ENCODE measurements at regions not wholly inside any gene's neighbourhood (a gene's known extent, or its start where the extent isn't known, plus 50 kb on each side); places are given as distances from the start of the nearest gene placed in this dataset.

DNA sequence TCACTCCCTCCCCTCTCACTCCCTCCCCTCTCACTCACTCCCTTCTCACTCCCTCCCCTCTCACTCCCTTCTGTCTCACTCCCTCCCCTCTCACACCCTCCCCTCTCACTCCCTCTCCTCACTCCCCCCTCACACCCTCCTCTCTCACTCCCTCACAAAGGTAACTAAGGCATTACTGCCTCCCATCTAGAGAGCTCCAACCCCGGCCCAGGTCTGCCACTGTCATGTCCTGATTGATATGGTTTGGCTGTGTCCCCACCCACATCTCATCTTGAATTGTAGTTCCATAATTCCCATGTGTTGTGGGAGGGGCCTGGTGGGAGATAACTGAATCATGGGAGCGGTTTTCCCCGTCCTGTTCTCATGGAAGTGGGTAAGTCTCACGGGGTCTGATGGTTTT, 359.9 kb upstream of the MYT1L start:
- Mint-ChIP-seq H3K9me3 (ENCODE audit: unreplicated experiment) (peaks cover 15% of the 10 kb centered on the region), H3K4me3 (ENCODE audit: unreplicated experiment) (no peak overlapping the region), H3K27me3 (ENCODE audit: insufficient read depth, unreplicated experiment) (peaks cover 38% of the 10 kb centered on the region), H3K36me3 (ENCODE audit: insufficient read depth, unreplicated experiment) (no peaks in the 10 kb centered on the region), H3K27ac (ENCODE audit: low read depth, unreplicated experiment) (no peak overlapping the region), H3K4me1 (ENCODE audit: insufficient read depth, unreplicated experiment) (no peaks in the 10 kb centered on the region)
- ChIA-PET CTCF (interaction anchor here (0.8 kb wide), 1 partner anchor 8 kb away, joined by 3 read pairs; no protein-coding TSS in a partner anchor), POLR2A (no interaction called here)
- TF ChIP-seq, protein P1, sequence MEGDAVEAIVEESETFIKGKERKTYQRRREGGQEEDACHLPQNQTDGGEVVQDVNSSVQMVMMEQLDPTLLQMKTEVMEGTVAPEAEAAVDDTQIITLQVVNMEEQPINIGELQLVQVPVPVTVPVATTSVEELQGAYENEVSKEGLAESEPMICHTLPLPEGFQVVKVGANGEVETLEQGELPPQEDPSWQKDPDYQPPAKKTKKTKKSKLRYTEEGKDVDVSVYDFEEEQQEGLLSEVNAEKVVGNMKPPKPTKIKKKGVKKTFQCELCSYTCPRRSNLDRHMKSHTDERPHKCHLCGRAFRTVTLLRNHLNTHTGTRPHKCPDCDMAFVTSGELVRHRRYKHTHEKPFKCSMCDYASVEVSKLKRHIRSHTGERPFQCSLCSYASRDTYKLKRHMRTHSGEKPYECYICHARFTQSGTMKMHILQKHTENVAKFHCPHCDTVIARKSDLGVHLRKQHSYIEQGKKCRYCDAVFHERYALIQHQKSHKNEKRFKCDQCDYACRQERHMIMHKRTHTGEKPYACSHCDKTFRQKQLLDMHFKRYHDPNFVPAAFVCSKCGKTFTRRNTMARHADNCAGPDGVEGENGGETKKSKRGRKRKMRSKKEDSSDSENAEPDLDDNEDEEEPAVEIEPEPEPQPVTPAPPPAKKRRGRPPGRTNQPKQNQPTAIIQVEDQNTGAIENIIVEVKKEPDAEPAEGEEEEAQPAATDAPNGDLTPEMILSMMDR (IDR thresholded peaks at IDR 0.05; ENCODE audit: unreplicated experiment): no peak
- BruUV-seq (replicated peaks): no TSS peak
- DNase-seq (ENCODE audit: unreplicated experiment): no peak
- intact Hi-C loops (cut with micrococcal nuclease): no loop called here

DNA sequence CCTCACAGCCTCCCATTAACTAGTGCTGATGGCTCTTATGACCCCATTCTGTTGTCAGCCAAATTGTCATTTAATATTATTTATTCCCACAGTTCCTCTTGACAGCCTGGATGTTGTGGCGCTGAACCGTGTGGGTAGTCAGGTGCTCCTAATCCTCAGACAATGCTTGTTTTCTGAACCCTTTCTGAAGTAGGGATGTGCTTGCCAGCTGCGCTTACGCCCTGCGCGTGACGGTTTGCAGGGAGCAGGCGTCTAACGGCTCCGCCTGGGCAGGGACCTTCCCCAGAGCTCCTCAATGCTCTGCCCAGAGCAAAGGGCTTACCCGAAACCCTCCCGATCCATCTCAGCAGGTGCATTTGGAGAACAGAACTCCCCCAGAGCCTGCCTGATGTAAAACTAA, 358.2 kb upstream of the MYT1L start:
- intact Hi-C loops (cut with micrococcal nuclease): no loop called here
- Mint-ChIP-seq H3K4me1 (ENCODE audit: insufficient read depth, unreplicated experiment) (no peaks in the 10 kb centered on the region), H3K4me3 (ENCODE audit: unreplicated experiment) (no peak overlapping the region), H3K9me3 (ENCODE audit: unreplicated experiment) (peaks cover 19% of the 10 kb centered on the region), H3K36me3 (ENCODE audit: insufficient read depth, unreplicated experiment) (no peaks in the 10 kb centered on the region), H3K27me3 (ENCODE audit: insufficient read depth, unreplicated experiment) (peaks cover 22% of the 10 kb centered on the region), H3K27ac (ENCODE audit: low read depth, unreplicated experiment) (no peak overlapping the region)
- POLR2A ChIA-PET: no interaction called here
- no TSS peak for BruUV-seq (replicated peaks)
- CTCF ChIA-PET: interaction anchor here (0.7 kb wide), 1 partner anchor 649 kb away, joined by 3 read pairs; no protein-coding TSS in a partner anchor
- TF ChIP-seq, protein P1 (IDR thresholded peaks at IDR 0.05; ENCODE audit: unreplicated experiment): no peak
- DNase-seq (ENCODE audit: unreplicated experiment): no peak

DNA sequence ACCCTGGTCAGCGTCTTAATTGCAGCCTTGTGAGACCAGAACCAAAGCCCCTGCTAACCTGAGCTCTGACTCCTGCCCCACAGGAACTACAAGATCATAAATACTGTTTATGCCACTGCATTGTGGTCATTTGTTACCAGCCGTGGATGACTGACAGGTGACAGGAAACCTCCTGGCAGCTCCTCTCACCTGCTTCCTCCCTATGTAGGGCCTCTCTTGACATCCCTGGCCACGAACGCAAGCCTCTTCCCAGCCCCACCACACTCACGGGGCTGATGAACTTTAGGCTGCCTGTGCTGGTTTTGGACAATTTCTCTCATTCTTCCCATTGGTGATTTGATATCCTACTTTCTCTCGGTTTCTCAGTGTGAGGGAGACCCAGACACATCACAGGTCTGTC, 357.2 kb upstream of the MYT1L start:
- H3K27ac Mint-ChIP-seq (ENCODE audit: low read depth, unreplicated experiment): no peak overlapping the region
- ChIA-PET POLR2A (no interaction called here), CTCF (no interaction called here)
- peaks cover 12% of the 10 kb centered on the region for H3K27me3 Mint-ChIP-seq (ENCODE audit: insufficient read depth, unreplicated experiment)
- H3K4me3 Mint-ChIP-seq (ENCODE audit: unreplicated experiment): no peak overlapping the region
- no peaks in the 10 kb centered on the region for H3K36me3 Mint-ChIP-seq (ENCODE audit: insufficient read depth, unreplicated experiment)
- TF ChIP-seq, protein P1 (IDR thresholded peaks at IDR 0.05; ENCODE audit: unreplicated experiment): no peak
- BruUV-seq (replicated peaks): no TSS peak
- intact Hi-C loops (cut with micrococcal nuclease): no loop called here
- no peaks in the 10 kb centered on the region for H3K4me1 Mint-ChIP-seq (ENCODE audit: insufficient read depth, unreplicated experiment)
- H3K9me3 Mint-ChIP-seq (ENCODE audit: unreplicated experiment): peaks cover 19% of the 10 kb centered on the region
- no peak for DNase-seq (ENCODE audit: unreplicated experiment)

DNA sequence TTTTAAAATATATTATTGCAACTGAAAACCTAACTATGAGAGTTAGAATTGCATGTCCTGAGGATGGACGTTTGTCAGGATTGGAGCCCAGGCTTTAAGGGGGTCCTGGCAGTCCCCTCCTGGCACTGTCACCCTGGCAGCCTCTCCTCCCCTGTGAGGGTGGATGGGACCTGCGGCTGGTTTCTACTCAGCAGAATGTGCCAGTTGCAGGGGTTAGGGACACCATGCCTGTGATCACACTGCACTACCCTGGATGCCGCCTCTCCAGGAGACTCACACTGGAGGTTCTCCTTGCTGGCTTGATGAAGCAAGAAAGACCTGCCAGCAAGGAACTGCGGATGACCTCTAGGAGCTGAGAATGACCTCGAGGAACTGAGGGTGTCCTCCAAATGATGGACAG, 356.7 kb upstream of the MYT1L start:
- H3K27ac Mint-ChIP-seq (ENCODE audit: low read depth, unreplicated experiment): no peak overlapping the region
- H3K36me3 Mint-ChIP-seq (ENCODE audit: insufficient read depth, unreplicated experiment): no peaks in the 10 kb centered on the region
- BruUV-seq (replicated peaks): no TSS peak
- POLR2A ChIA-PET: no interaction called here
- peaks cover 19% of the 10 kb centered on the region for H3K9me3 Mint-ChIP-seq (ENCODE audit: unreplicated experiment)
- H3K4me1 Mint-ChIP-seq (ENCODE audit: insufficient read depth, unreplicated experiment): no peaks in the 10 kb centered on the region
- CTCF ChIA-PET: no interaction called here
- no peak overlapping the region for H3K4me3 Mint-ChIP-seq (ENCODE audit: unreplicated experiment)
- intact Hi-C loops (cut with micrococcal nuclease): no loop called here
- DNase-seq (ENCODE audit: unreplicated experiment): no peak
- TF ChIP-seq, protein P1 (IDR thresholded peaks at IDR 0.05; ENCODE audit: unreplicated experiment): no peak
- peaks cover 16% of the 10 kb centered on the region for H3K27me3 Mint-ChIP-seq (ENCODE audit: insufficient read depth, unreplicated experiment)

All from MCF 10A (cell line).